ENCODE measurements at regions not wholly inside any gene's neighbourhood (a gene's known extent, or its start where the extent isn't known, plus 50 kb on each side); places are given as distances from the start of the nearest gene placed in this dataset.

GRCh38 chr9:95732802-95733688 lies 142.4 kb upstream of the ERCC6L2 start:
- no peak for TF ChIP-seq CTCF (IDR thresholded peaks at IDR 0.05; ENCODE audit: insufficient read depth, low read length)
- TF ChIP-seq POLR2AphosphoS5 (IDR thresholded peaks at IDR 0.05; ENCODE audit: low read depth): no peak
- no peak for TF ChIP-seq GABPA (IDR thresholded peaks at IDR 0.05; ENCODE audit: low read depth)

All from HL-60 (cell line).